ENCODE measurements at regions not wholly inside any gene's neighbourhood (a gene's known extent, or its start where the extent isn't known, plus 50 kb on each side); places are given as distances from the start of the nearest gene placed in this dataset.

- ChIA-PET POLR2A (no interaction called here), CTCF (no interaction called here)
- TF ChIP-seq POLR2AphosphoS5 (IDR thresholded peaks at IDR 0.05; ENCODE audit: insufficient read depth, low read depth, low read length), result no peak
- TF ChIP-seq POLR2A (IDR thresholded peaks at IDR 0.05; ENCODE audit: low read depth, low read length), result no peak
- no peak for TF ChIP-seq FOS (IDR thresholded peaks at IDR 0.05; ENCODE audit: borderline replicate concordance, insufficient read depth, low read length)
- no peak for TF ChIP-seq MAX (IDR thresholded peaks at IDR 0.05; ENCODE audit: insufficient read depth, insufficient read length)
- TF ChIP-seq MYC (IDR thresholded peaks at IDR 0.05; ENCODE audit: low read depth, low read length), result no peak
- TF ChIP-seq CTCF (IDR thresholded peaks at IDR 0.05; ENCODE audit: extremely low read depth in 1 of 2, insufficient read depth in 1 of 2, low read depth in 1 of 2, low read length in 2 of 2), result no peak
- TF ChIP-seq JUN (IDR thresholded peaks at IDR 0.05; ENCODE audit: borderline replicate concordance, insufficient read depth, insufficient read length, low read depth), result no peak
- TF ChIP-seq GATA2 (IDR thresholded peaks at IDR 0.05; ENCODE audit: insufficient read depth, insufficient read length, low read depth, low read length), result no peak
- no peak for TF ChIP-seq EZH2 (IDR thresholded peaks at IDR 0.05; ENCODE audit: borderline replicate concordance, low read depth, low read length, severe bottlenecking)
- no peak for DNase-seq (ENCODE audit: low read depth, low spot score)
- no peaks in the 10 kb centered on the region for H4K20me1 ChIP-seq (replicated peaks; ENCODE audit: control insufficient read depth, extremely low read depth, insufficient read depth, low read length)
- H2AFZ ChIP-seq (ENCODE audit: low read depth, low read length), result no peak overlapping the region
- no peaks in the 10 kb centered on the region for H3K4me1 ChIP-seq (ENCODE audit: control insufficient read depth, extremely low read depth, insufficient read depth, low read length)
- no peaks in the 10 kb centered on the region for H3K27me3 ChIP-seq (ENCODE audit: control insufficient read depth in 2 of 2, insufficient read depth in 2 of 2, low read length in 2 of 2)
- dilution Hi-C loops (cut with MboI; ENCODE audit: extremely low pct_ligation_motif_present, low sequenced_read_pairs), result no loop called here
- no peak overlapping the region for H3K4me2 ChIP-seq (ENCODE audit: insufficient read depth, low read length)
- no peaks in the 10 kb centered on the region for H3K79me2 ChIP-seq (ENCODE audit: control insufficient read depth, insufficient read depth, low read length)
- no peak overlapping the region for H3K4me3 ChIP-seq (replicated peaks in 1 of 3; ENCODE audit: insufficient read depth in 1 of 3, low read depth in 1 of 3, low read length in 3 of 3)
- H3K9me1 ChIP-seq (replicated peaks; ENCODE audit: control insufficient read depth, extremely low read depth, insufficient read depth, low read length), result no peaks in the 10 kb centered on the region
- no peak overlapping the region for H3K9ac ChIP-seq (replicated peaks; ENCODE audit: extremely low read depth, insufficient read depth, low read length)
- FAIRE-seq, result no peak
- H3K36me3 ChIP-seq (ENCODE audit: control insufficient read depth in 2 of 2, extremely low read depth in 1 of 2, insufficient read depth in 2 of 2, low read length in 2 of 2), result no peaks in the 10 kb centered on the region
- no TSS peak for BruUV-seq (replicated peaks)
- H3K9me3 ChIP-seq (replicated peaks; ENCODE audit: control insufficient read depth, insufficient read depth, low read length), result no peaks in the 10 kb centered on the region
- H3K27ac ChIP-seq (ENCODE audit: insufficient read depth, low read depth, low read length), result no peak overlapping the region
- intact Hi-C loops (cut with micrococcal nuclease), result no loop called here
Observed at GRCh38 chr7:156327474-156327873, 313.1 kb upstream of the RNF32 start.
